Upper lobe of right lung (tissue), 1 donor: ENCODE measurements at regions not wholly inside any gene's neighbourhood (a gene's known extent, or its start where the extent isn't known, plus 50 kb on each side); places are given as distances from the start of the nearest gene placed in this dataset.

Source experiments
- ATAC-seq: fragments of 200-7000 bp; cut with Tn5 transposase; one replicate; pipeline ENCODE4 v1.9.1; 2020; ENCODE audit warnings: mild to moderate bottlenecking, moderate library complexity
- DNase-seq: peaks from one replicate; pipeline ENCODE4 v3.0.0-alpha.2; 2020
- H3K27ac ChIP-seq: fragments of 200-600 bp; one replicate; pipeline ENCODE4 v1.8.0; 2022
- H3K27me3 ChIP-seq: fragments of 200-600 bp; one replicate; pipeline ENCODE4 v1.8.0; 2022; ENCODE audit warnings: mild to moderate bottlenecking
- H3K36me3 ChIP-seq: fragments of 200-600 bp; one replicate; pipeline ENCODE4 v1.8.0; 2022
- H3K4me1 ChIP-seq: fragments of 200-600 bp; one replicate; pipeline ENCODE4 v1.8.0; 2022
- H3K4me3 ChIP-seq: fragments of 200-600 bp; one replicate; pipeline ENCODE4 v1.8.0; 2022; ENCODE audit warnings: mild to moderate bottlenecking
- H3K9me3 ChIP-seq: fragments of 200-600 bp; one replicate; pipeline ENCODE4 v1.8.0; 2022
- CTCF ChIP-seq: fragments of 200-600 bp; IDR thresholded peaks from one replicate; pipeline ENCODE4 v1.8.0; 2022; ENCODE audit warnings: antibody characterized with exemption
- intact Hi-C: fragments of 100-400 bp; cut with DNase I; formaldehyde crosslinking; loops from one replicate; pipeline ENCODE4 v1.11.0; 2022
- donor health status: DM: no; HTN: yes; CAD: no; lungs with severe emphysema.

- no peak for ATAC-seq
- DNase-seq: no peak
- no peaks in the 10 kb centered on the region for H3K4me1 ChIP-seq
- H3K36me3 ChIP-seq: no peaks in the 10 kb centered on the region
- intact Hi-C loops: no loop called here
- no peak overlapping the region for H3K27ac ChIP-seq
- no peaks in the 10 kb centered on the region for H3K27me3 ChIP-seq
- H3K9me3 ChIP-seq: no peaks in the 10 kb centered on the region
- H3K4me3 ChIP-seq: no peak overlapping the region
- TF ChIP-seq CTCF: no peak
Observed at GRCh38 chr4:30402276-30402675, 317.9 kb upstream of the PCDH7 start.

- Histone ChIP-seq H3K9me3 (no peaks in the 10 kb centered on the region), H3K27ac (no peak overlapping the region), H3K4me1 (no peaks in the 10 kb centered on the region), H3K27me3 (no peaks in the 10 kb centered on the region), H3K36me3 (no peaks in the 10 kb centered on the region), H3K4me3 (no peak overlapping the region)
- intact Hi-C loops: no loop called here
- DNase-seq: no peak
- no peak for TF ChIP-seq CTCF
- no peak for ATAC-seq
Observed at GRCh38 chr4:30413915-30414314, 306.3 kb upstream of the PCDH7 start.

- no peak overlapping the region for H3K4me3 ChIP-seq
- H3K27ac ChIP-seq: no peak overlapping the region
- no peaks in the 10 kb centered on the region for H3K27me3 ChIP-seq
- ATAC-seq (no peak), DNase-seq (no peak)
- intact Hi-C loops: no loop called here
- H3K9me3 ChIP-seq: no peaks in the 10 kb centered on the region
- H3K4me1 ChIP-seq: no peaks in the 10 kb centered on the region
- no peaks in the 10 kb centered on the region for H3K36me3 ChIP-seq
- no peak for TF ChIP-seq CTCF
Observed at GRCh38 chr4:30416547-30416946, 303.6 kb upstream of the PCDH7 start.

DNA sequence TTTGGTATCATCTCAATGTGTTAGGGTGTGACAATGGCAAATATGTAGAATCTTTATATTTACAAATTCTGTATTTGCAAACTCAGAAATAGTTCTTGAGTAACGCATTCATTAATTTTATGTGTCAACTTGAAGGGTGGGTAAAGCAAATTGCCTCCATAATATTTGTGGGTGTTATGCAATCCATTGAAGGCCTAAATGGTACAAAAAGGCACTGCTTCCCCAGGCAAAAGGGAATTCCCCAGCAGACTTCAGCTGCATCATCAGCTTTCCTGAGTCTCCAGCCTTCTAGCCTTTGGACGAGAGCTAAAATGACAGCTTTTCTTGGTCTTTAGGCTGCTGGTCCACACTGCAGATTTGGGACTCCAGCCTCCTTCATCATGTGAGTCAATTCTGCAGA lies 292.2 kb upstream of the PCDH7 start:
- intact Hi-C loops: no loop called here
- no peak for DNase-seq
- no peaks in the 10 kb centered on the region for H3K4me1 ChIP-seq
- no peaks in the 10 kb centered on the region for H3K36me3 ChIP-seq
- H3K27ac ChIP-seq: no peak overlapping the region
- H3K27me3 ChIP-seq: no peaks in the 10 kb centered on the region
- no peaks in the 10 kb centered on the region for H3K9me3 ChIP-seq
- ATAC-seq: no peak
- no peak overlapping the region for H3K4me3 ChIP-seq
- no peak for TF ChIP-seq CTCF

DNA sequence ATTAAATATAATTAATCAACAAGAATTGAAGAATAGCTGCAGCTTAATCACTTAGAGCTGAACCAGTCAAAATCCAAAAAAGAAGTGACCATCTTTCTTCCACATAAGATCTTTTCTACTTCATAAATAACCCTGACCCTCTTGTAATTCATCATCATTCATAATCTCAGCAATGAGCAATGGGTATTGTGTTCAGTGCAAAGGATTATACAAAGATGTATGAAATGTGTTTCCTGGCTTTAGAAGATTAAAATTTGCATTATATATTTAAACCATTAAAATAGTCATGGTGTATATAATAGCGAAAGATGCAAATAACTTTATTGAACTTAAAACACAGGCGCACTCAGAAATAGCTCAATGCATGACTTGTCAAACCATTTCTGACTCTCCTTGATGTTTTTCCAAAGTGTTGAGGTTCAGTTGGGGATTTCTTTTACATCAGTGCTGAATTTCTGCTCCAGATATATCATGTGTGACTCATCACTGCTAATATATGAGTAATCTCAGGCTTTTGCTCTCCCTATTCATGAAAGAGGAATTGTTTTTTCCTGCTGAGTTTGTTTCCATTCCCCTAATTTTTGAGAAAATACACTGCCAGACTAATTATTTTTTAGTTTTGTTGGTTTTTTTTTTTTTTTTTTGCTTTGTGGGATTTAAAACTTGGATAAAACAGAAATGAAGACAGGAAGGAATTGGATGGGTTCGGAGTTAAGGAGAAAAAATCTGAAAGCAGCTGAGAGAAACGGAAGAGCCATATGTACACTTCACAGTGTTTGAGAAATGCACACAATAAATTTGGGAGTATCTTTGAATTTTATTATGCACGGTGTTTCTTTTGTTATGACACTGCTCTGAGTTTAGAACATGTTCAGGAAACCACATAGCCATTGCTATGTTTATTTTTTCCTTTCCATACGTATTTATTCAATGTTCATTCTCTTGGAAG lies 290.1 kb upstream of the PCDH7 start:
- Histone ChIP-seq H3K27me3 (no peaks in the 10 kb centered on the region), H3K4me3 (no peak overlapping the region), H3K9me3 (no peaks in the 10 kb centered on the region), H3K4me1 (no peaks in the 10 kb centered on the region), H3K27ac (no peak overlapping the region), H3K36me3 (no peaks in the 10 kb centered on the region)
- no peak for ATAC-seq
- no peak for TF ChIP-seq CTCF
- intact Hi-C loops: no loop called here
- DNase-seq: no peak
